ENCODE measurements at regions not wholly inside any gene's neighbourhood (a gene's known extent, or its start where the extent isn't known, plus 50 kb on each side); places are given as distances from the start of the nearest gene placed in this dataset.

DNA sequence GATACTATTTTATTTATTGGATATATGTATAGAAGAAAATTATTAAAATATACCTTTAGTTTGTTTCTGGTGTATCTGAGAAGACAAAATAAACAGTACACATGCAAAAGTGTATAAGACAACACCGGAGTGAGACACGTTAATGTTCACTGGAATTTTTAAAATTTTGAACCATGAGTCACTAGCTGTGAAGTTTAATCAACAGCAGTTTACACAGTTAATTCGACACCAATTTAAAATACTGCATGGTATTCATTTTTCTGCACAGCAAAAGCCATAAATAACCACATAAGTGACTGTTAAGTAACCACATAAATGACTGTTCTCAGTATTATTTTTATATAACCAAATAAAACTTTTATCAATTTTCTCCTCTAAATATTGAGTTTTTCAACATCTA, 418.7 kb upstream of the NBEA start:
- TF ChIP-seq CTCF (IDR thresholded peaks at IDR 0.05) (no peak), POLR2A (IDR thresholded peaks at IDR 0.05) (no peak)

All from thyroid gland (tissue), 4 donors.